ENCODE measurements at regions not wholly inside any gene's neighbourhood (a gene's known extent, or its start where the extent isn't known, plus 50 kb on each side); places are given as distances from the start of the nearest gene placed in this dataset.
"Not testable (repeated sequence)": the region's sequence is repeated elsewhere in the genome, so short reads cannot be mapped to it uniquely, and the experiment has no call there.

- Mint-ChIP-seq H3K4me1 (ENCODE audit: low read depth, unreplicated experiment) (peaks cover 20% of the 10 kb centered on the region), H3K27ac (ENCODE audit: unreplicated experiment) (peak overlapping the region; percentile 70), H3K9me3 (ENCODE audit: unreplicated experiment) (no peaks in the 10 kb centered on the region), H3K36me3 (ENCODE audit: low read depth, unreplicated experiment) (no peaks in the 10 kb centered on the region), H3K27me3 (ENCODE audit: low read depth, unreplicated experiment) (no peaks in the 10 kb centered on the region), H3K4me3 (ENCODE audit: unreplicated experiment) (no peak overlapping the region)
- Histone ChIP-seq H3K4me2 (ENCODE audit: low read length) (no peak overlapping the region), H4K20me1 (ENCODE audit: insufficient read depth, low read length) (no peaks in the 10 kb centered on the region), H3K27me3 (ENCODE audit: insufficient read depth, low read length) (no peaks in the 10 kb centered on the region), H3K79me2 (ENCODE audit: insufficient read depth, low read length) (no peaks in the 10 kb centered on the region), H3K36me3 (ENCODE audit: insufficient read depth, low read length) (no peaks in the 10 kb centered on the region), H3K4me1 (ENCODE audit: insufficient read depth, low read length) (peaks cover 30% of the 10 kb centered on the region), H3K27ac (ENCODE audit: low read depth, low read length) (no peak overlapping the region), H3K9me3 (ENCODE audit: insufficient read depth, low read depth, low read length) (no peaks in the 10 kb centered on the region), H2AFZ (ENCODE audit: low read depth, low read length) (no peak overlapping the region), H3K9ac (ENCODE audit: low read length) (no peak overlapping the region), H3K4me3 (ENCODE audit: insufficient read depth, low read depth, low read length) (no peak overlapping the region)
- TF ChIP-seq CTCF (IDR thresholded peaks at IDR 0.05; ENCODE audit: insufficient read depth, low read depth, low read length), result no peak
- no peak for TF ChIP-seq EZH2 (IDR thresholded peaks at IDR 0.05; ENCODE audit: insufficient read depth, low read length)
- FAIRE-seq, result no peak
- no peak for DNase-seq (ENCODE audit: low read depth)
These were observed 308.9 kb upstream of the KCND2 start for GRCh38 chr7:119964065-119964464.

- peaks cover 27% of the 10 kb centered on the region for H3K4me1 ChIP-seq (ENCODE audit: insufficient read depth, low read length)
- peak overlapping the region; percentile 42 for H3K4me2 ChIP-seq (ENCODE audit: low read length)
- Mint-ChIP-seq H3K27me3 (ENCODE audit: low read depth, unreplicated experiment) (no peaks in the 10 kb centered on the region), H3K4me1 (ENCODE audit: low read depth, unreplicated experiment) (peaks cover 17% of the 10 kb centered on the region), H3K27ac (ENCODE audit: unreplicated experiment) (peak overlapping the region; percentile 70), H3K9me3 (ENCODE audit: unreplicated experiment) (no peaks in the 10 kb centered on the region), H3K36me3 (ENCODE audit: low read depth, unreplicated experiment) (no peaks in the 10 kb centered on the region), H3K4me3 (ENCODE audit: unreplicated experiment) (no peak overlapping the region)
- H3K79me2 ChIP-seq (ENCODE audit: insufficient read depth, low read length), result no peaks in the 10 kb centered on the region
- no peak overlapping the region for H3K4me3 ChIP-seq (ENCODE audit: insufficient read depth, low read depth, low read length)
- no peak for FAIRE-seq
- no peaks in the 10 kb centered on the region for H3K27me3 ChIP-seq (ENCODE audit: insufficient read depth, low read length)
- TF ChIP-seq EZH2 (IDR thresholded peaks at IDR 0.05; ENCODE audit: insufficient read depth, low read length), result no peak
- TF ChIP-seq CTCF (IDR thresholded peaks at IDR 0.05; ENCODE audit: insufficient read depth, low read depth, low read length), result no peak
- H4K20me1 ChIP-seq (ENCODE audit: insufficient read depth, low read length), result no peaks in the 10 kb centered on the region
- no peaks in the 10 kb centered on the region for H3K9me3 ChIP-seq (ENCODE audit: insufficient read depth, low read depth, low read length)
- peak overlapping the region; percentile 54 for H2AFZ ChIP-seq (ENCODE audit: low read depth, low read length)
- no peaks in the 10 kb centered on the region for H3K36me3 ChIP-seq (ENCODE audit: insufficient read depth, low read length)
- peak overlapping the region; percentile 19 for H3K9ac ChIP-seq (ENCODE audit: low read length)
- H3K27ac ChIP-seq (ENCODE audit: low read depth, low read length), result peak overlapping the region; percentile 51
- peak; percentile 63 for DNase-seq (ENCODE audit: low read depth)
These were observed 308.0 kb upstream of the KCND2 start for GRCh38 chr7:119964788-119965542.

GRCh38 chr7:119967221-119967620 is 305.8 kb upstream of the KCND2 start:
- H4K20me1 ChIP-seq (ENCODE audit: insufficient read depth, low read length), result no peaks in the 10 kb centered on the region
- no peaks in the 10 kb centered on the region for H3K9me3 ChIP-seq (ENCODE audit: insufficient read depth, low read depth, low read length)
- H3K79me2 ChIP-seq (ENCODE audit: insufficient read depth, low read length), result no peaks in the 10 kb centered on the region
- H3K27ac Mint-ChIP-seq (ENCODE audit: unreplicated experiment), result no peak overlapping the region
- peaks cover 26% of the 10 kb centered on the region for H3K4me1 Mint-ChIP-seq (ENCODE audit: low read depth, unreplicated experiment)
- no peak for TF ChIP-seq EZH2 (IDR thresholded peaks at IDR 0.05; ENCODE audit: insufficient read depth, low read length)
- TF ChIP-seq CTCF (IDR thresholded peaks at IDR 0.05; ENCODE audit: insufficient read depth, low read depth, low read length), result no peak
- no peaks in the 10 kb centered on the region for H3K36me3 Mint-ChIP-seq (ENCODE audit: low read depth, unreplicated experiment)
- H3K9me3 Mint-ChIP-seq (ENCODE audit: unreplicated experiment), result no peaks in the 10 kb centered on the region
- no peak for FAIRE-seq
- H3K4me3 ChIP-seq (ENCODE audit: insufficient read depth, low read depth, low read length), result no peak overlapping the region
- H3K27ac ChIP-seq (ENCODE audit: low read depth, low read length), result no peak overlapping the region
- DNase-seq (ENCODE audit: low read depth), result no peak
- no peaks in the 10 kb centered on the region for H3K27me3 ChIP-seq (ENCODE audit: insufficient read depth, low read length)
- H3K9ac ChIP-seq (ENCODE audit: low read length), result no peak overlapping the region
- no peak overlapping the region for H3K4me3 Mint-ChIP-seq (ENCODE audit: unreplicated experiment)
- no peaks in the 10 kb centered on the region for H3K27me3 Mint-ChIP-seq (ENCODE audit: low read depth, unreplicated experiment)
- H3K36me3 ChIP-seq (ENCODE audit: insufficient read depth, low read length), result no peaks in the 10 kb centered on the region
- no peak overlapping the region for H3K4me2 ChIP-seq (ENCODE audit: low read length)
- H2AFZ ChIP-seq (ENCODE audit: low read depth, low read length), result no peak overlapping the region
- peaks cover 11% of the 10 kb centered on the region for H3K4me1 ChIP-seq (ENCODE audit: insufficient read depth, low read length)

GRCh38 chr7:119968411-119968810 is 304.6 kb upstream of the KCND2 start:
- not testable (repeated sequence) for H3K4me3 Mint-ChIP-seq (ENCODE audit: unreplicated experiment); H3K27me3 ChIP-seq (ENCODE audit: insufficient read depth, low read length); DNase-seq (ENCODE audit: low read depth); H3K9me3 ChIP-seq (ENCODE audit: insufficient read depth, low read depth, low read length); H3K27ac Mint-ChIP-seq (ENCODE audit: unreplicated experiment); H3K36me3 ChIP-seq (ENCODE audit: insufficient read depth, low read length); H3K79me2 ChIP-seq (ENCODE audit: insufficient read depth, low read length); H3K27ac ChIP-seq (ENCODE audit: low read depth, low read length); H2AFZ ChIP-seq (ENCODE audit: low read depth, low read length); H3K4me3 ChIP-seq (ENCODE audit: insufficient read depth, low read depth, low read length); H3K9me3 Mint-ChIP-seq (ENCODE audit: unreplicated experiment); H3K9ac ChIP-seq (ENCODE audit: low read length); H3K4me2 ChIP-seq (ENCODE audit: low read length); FAIRE-seq; H4K20me1 ChIP-seq (ENCODE audit: insufficient read depth, low read length); H3K27me3 Mint-ChIP-seq (ENCODE audit: low read depth, unreplicated experiment); H3K36me3 Mint-ChIP-seq (ENCODE audit: low read depth, unreplicated experiment)
- peaks cover 11% of the 10 kb centered on the region for H3K4me1 ChIP-seq (ENCODE audit: insufficient read depth, low read length)
- H3K4me1 Mint-ChIP-seq (ENCODE audit: low read depth, unreplicated experiment), result peaks cover 26% of the 10 kb centered on the region

Measured in astrocyte (in vitro differentiated cells and primary cell).